ENCODE measurements at regions not wholly inside any gene's neighbourhood (a gene's known extent, or its start where the extent isn't known, plus 50 kb on each side); places are given as distances from the start of the nearest gene placed in this dataset.
"Not testable (repeated sequence)": the region's sequence is repeated elsewhere in the genome, so short reads cannot be mapped to it uniquely, and the experiment has no call there.

- no peak for DNase-seq (ENCODE audit: low spot score in 2 of 2)
- Histone ChIP-seq H3K27me3 (no peaks in the 10 kb centered on the region), H3K4me3 (no peak overlapping the region), H3K36me3 (no peaks in the 10 kb centered on the region), H3K4me1 (no peaks in the 10 kb centered on the region), H3K27ac (no peak overlapping the region), H3K9me3 (no peaks in the 10 kb centered on the region)
- intact Hi-C loops (cut with DNase I) = no loop called here
- no peak for TF ChIP-seq CTCF (IDR thresholded peaks at IDR 0.05)
Measured at GRCh38 chr3:78096488-78097255, 1056.8 kb downstream of the ROBO2 start.

DNA sequence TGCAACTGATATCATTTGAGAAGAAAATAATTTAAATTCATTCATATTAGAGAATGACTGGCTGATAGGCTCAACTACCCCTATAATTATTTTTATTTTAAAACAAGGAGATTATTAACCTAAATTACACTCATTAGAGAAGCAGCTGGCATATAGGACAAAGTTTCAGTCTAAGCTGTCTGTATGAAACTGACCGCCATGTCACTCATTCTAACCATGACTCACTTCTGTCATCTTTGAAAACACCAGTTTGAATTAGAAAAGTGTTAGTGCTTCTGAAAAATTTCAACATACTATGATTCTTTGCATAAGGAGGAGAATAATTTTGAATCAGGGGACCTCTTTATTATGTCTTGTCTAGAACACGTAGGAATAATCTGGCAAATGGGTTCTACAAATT, 1058.5 kb downstream of the ROBO2 start:
- DNase-seq (ENCODE audit: low spot score in 2 of 2) = no peak

DNA sequence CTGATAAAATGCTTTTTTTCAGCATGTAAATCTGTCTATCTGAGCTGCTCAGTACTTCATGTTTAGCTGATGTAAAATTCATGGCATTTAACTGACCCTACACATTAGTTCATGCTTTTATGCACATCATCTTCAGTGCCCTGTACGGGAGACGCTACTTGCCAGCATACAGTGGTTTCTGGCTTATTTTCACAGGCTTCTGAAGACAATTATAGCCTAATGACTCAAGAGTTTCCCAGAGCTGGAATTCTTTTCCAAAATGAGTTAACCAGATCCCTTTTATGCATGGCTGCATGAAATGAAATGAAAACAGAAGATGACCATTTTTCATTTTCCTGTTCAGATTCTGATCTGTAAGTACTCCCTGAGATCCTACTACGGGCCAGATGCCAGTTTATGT, 1061.5 kb downstream of the ROBO2 start:
- no peaks in the 10 kb centered on the region for H3K9me3 ChIP-seq
- no peaks in the 10 kb centered on the region for H3K36me3 ChIP-seq
- no peak for TF ChIP-seq CTCF (IDR thresholded peaks at IDR 0.05)
- intact Hi-C loops (cut with DNase I) = no loop called here
- no peak overlapping the region for H3K27ac ChIP-seq
- H3K4me1 ChIP-seq = no peaks in the 10 kb centered on the region
- H3K4me3 ChIP-seq = no peak overlapping the region
- no peak for DNase-seq (ENCODE audit: low spot score in 2 of 2)
- H3K27me3 ChIP-seq = no peaks in the 10 kb centered on the region

More for the DNA sequence above, 1058.5 kb downstream of the ROBO2 start:
- H3K27ac ChIP-seq = no peak overlapping the region
- intact Hi-C loops (cut with DNase I) = no loop called here
- H3K9me3 ChIP-seq = no peaks in the 10 kb centered on the region
- H3K4me3 ChIP-seq = no peak overlapping the region
- TF ChIP-seq CTCF (IDR thresholded peaks at IDR 0.05) = no peak
- H3K36me3 ChIP-seq = no peaks in the 10 kb centered on the region
- H3K4me1 ChIP-seq = no peaks in the 10 kb centered on the region
- H3K27me3 ChIP-seq = no peaks in the 10 kb centered on the region

DNA sequence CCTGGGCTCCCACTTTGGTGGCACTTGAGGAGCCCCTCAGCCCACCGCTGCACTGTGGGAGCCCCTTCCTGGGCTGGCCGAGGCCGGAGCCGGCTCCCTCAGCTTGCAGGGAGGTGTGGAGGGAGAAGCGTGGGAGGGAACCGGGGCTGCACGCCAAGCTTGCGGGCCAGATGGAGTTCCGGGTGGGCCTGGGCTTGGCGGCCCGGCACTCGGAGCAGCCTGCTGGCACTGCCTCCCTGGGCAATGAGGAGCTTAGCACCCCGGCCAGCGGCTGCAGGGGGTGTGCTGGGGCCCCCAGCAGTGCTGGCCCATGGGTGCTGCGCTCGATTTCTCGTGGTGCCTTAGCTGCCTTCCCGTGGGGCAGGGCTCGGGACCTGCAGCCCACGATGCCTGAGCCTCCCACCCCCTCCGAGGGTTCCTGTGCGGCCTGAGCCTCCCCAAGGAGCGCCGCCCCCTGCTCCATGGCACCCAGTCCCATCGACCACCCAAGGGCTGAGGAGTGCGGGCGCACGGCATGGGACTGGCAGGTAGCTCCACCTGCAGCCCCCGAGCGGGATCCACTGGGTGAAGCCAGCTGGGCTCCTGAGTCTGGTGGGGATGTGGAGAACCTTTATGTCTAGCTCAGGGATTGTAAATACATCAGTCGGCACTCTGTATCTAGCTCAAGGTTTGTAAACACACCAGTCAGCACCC, 1068.5 kb downstream of the ROBO2 start:
- H3K36me3 ChIP-seq; H3K4me1 ChIP-seq; H3K9me3 ChIP-seq; H3K27me3 ChIP-seq; H3K4me3 ChIP-seq; H3K27ac ChIP-seq; intact Hi-C loops (cut with DNase I); DNase-seq (ENCODE audit: low spot score in 2 of 2): not testable (repeated sequence)

GRCh38 chr3:78112291-78113010, 1072.6 kb downstream of the ROBO2 start:
- intact Hi-C loops (cut with DNase I) = no loop called here
- TF ChIP-seq CTCF (IDR thresholded peaks at IDR 0.05) = no peak
- no peak for DNase-seq (ENCODE audit: low spot score in 2 of 2)
- H3K4me3 ChIP-seq = no peak overlapping the region
- no peaks in the 10 kb centered on the region for H3K36me3 ChIP-seq
- H3K9me3 ChIP-seq = no peaks in the 10 kb centered on the region
- H3K27ac ChIP-seq = no peak overlapping the region
- no peaks in the 10 kb centered on the region for H3K4me1 ChIP-seq
- H3K27me3 ChIP-seq = no peaks in the 10 kb centered on the region

- DNase-seq (ENCODE audit: low spot score in 2 of 2) = no peak
- Histone ChIP-seq H3K27ac (no peak overlapping the region), H3K27me3 (no peaks in the 10 kb centered on the region), H3K36me3 (no peaks in the 10 kb centered on the region), H3K4me3 (no peak overlapping the region), H3K4me1 (no peaks in the 10 kb centered on the region), H3K9me3 (no peaks in the 10 kb centered on the region)
- intact Hi-C loops (cut with DNase I) = no loop called here
- no peak for TF ChIP-seq CTCF (IDR thresholded peaks at IDR 0.05)
Measured at GRCh38 chr3:78115983-78116382, 1076.1 kb downstream of the ROBO2 start.
